NT2/D1 (cell line): ENCODE measurements at regions not wholly inside any gene's neighbourhood (a gene's known extent, or its start where the extent isn't known, plus 50 kb on each side); places are given as distances from the start of the nearest gene placed in this dataset.

Source experiments
- SUZ12 ChIP-seq: IDR thresholded peaks from 2 replicates; pipeline ENCODE4 v1.6.1; 2011; ENCODE audit not compliant: insufficient read length, insufficient read depth; ENCODE audit errors: extremely low read depth
- ZNF274 ChIP-seq: IDR thresholded peaks from 2 replicates; pipeline ENCODE4 v1.6.1; 2011; ENCODE audit warnings: mild to moderate bottlenecking, low read depth, low read length

GRCh38 chr6:163971841-163972838 lies 557.6 kb downstream of the QKI start:
- TF ChIP-seq SUZ12 (no peak), ZNF274 (no peak)
